Stimulated activated CD8-positive, alpha-beta memory T cell treated with anti-CD3 and anti-CD28 coated beads, Interleukin-15, amount 100 ng/mL, for 24 hours (primary cell): ENCODE measurements at regions not wholly inside any gene's neighbourhood (a gene's known extent, or its start where the extent isn't known, plus 50 kb on each side); places are given as distances from the start of the nearest gene placed in this dataset.
"Not testable (repeated sequence)": the region's sequence is repeated elsewhere in the genome, so short reads cannot be mapped to it uniquely, and the experiment has no call there.

Experiments
- DNase-seq: peaks from one replicate; pipeline ENCODE4 v3.0.0-alpha.2; 2020; ENCODE audit warnings: low read depth

DNA sequence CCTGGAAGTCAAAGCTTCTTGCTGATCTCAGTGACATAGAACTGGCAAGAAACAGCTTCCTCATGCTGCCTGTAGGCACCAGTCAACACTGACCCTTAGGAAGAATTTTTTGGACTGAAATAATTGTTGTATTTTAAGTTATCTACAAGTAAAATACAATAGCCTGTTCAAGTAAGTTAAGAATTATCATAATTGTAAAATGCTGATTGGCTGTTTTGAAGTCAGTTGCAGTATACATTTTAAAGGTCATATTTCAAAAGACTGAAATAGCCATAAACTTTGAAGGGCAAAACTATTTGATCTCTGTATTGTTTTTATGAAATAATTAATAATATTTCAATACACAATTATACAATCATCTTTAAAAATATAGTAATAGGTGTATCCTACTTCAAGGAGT, 794.9 kb downstream of the MAT2B start:
- DNase-seq: no peak

DNA sequence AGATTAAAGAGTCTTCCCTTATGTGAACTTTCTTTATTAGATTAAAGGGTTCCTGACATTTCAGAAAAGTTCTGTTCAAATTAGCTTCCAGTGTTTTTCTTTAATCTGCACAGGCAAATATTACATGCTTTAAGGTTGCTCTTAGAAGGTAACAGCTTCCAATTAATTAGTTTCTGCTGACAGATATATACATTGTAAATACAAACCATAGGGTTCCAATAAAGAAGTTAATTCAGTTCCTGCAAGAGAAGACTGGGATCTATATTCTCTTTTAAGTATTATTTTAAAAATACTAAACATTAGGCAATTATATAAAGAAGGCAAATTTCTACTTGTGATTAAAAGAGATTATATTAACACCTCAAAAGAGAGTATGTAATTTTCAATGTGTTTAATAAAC, 795.7 kb downstream of the MAT2B start:
- no peak for DNase-seq

DNA sequence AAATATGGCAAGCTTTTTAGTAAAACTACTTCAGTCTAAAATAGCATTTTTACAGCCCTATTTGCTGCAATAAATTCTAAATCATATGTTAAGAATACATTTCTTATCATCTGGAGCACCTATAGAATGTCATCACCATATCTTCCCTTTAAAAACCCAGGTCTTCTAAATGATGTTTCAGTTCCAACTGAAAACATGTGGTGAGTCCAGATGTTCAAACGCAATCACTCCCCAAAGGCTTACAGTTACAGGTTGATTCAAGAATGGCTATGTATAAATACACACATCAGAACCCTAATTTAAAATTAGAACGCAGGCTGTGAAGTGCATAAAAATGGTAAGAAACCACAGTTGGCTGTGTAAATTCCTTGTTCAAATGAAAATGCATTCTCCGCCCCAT, 796.3 kb downstream of the MAT2B start:
- DNase-seq: no peak

DNA sequence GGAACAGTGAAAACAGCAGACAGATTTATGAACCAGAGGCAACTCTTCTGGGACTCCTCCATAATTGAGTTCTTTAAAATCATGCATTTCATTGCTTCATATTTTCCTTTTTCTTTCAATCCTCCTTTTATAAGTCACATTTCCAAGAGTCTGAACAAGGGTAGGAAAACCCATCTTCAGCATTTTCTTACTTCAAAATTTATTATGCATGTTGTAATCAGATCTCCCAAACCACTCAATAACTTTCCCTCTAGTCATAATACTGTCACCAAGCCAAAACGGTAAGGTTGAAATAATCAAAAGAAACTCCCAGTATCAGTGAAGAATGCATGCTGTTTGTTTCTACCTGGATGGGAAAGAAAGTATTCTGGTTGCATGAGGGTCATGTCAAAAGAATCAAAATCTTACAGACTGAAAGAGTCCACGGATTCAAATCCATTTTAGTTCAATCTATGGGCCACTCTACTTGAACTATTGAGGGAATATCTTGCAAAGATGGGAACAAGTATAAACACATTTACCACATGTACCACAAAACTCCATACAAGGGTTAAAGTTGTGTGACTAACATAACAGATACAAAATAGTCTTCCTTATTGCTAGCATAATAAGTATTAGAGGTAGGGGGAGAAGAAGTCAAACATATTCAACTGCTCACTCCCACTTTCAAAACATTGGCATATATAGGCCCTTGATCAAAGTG, 797.3 kb downstream of the MAT2B start:
- no peak for DNase-seq

DNA sequence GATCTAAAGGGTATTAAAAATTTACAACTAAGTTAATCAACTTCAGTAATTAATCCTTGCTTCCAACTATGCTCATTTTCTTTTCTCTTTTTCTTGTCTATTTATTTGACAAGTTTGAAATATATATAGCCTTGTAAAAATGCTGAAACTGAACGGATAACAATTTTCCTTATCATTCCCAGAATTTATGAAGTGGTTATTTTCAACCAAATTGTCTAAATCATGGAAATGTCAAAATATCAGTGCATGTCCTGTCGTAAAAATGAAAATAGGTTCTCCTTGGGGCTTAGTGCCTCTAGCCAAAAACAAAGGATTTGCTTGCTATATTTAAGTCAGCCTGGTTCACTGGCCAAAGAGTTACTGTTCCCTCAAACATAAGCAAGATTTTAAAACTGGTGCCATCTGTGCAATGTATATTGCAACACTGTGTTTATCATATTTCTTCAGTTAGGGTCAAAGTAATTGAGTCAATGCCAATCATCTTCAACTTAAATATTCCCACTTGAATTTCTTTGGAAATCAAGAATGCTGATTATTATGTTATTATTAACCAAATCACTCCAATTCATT, 798.3 kb downstream of the MAT2B start:
- no peak for DNase-seq

DNA sequence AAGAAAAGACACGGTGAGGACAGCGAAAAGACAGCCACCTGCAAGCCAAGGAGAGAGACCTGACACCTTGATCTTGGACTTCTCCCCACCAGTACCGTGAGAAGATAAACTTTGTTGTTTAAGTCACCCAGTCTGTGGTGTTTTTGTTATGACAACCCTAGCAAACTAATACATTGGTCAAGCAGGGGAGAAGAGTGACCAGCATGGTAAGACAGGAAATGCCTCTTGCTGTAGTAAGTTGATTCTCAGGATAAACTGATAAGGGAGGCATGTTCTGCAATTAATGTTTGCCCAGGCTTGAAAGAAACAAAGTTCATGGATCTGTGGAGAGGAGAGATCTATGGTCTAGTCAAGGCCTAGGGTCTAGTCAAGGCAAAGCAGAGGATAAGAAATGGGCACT, 801.2 kb downstream of the MAT2B start:
- DNase-seq: no peak

DNA sequence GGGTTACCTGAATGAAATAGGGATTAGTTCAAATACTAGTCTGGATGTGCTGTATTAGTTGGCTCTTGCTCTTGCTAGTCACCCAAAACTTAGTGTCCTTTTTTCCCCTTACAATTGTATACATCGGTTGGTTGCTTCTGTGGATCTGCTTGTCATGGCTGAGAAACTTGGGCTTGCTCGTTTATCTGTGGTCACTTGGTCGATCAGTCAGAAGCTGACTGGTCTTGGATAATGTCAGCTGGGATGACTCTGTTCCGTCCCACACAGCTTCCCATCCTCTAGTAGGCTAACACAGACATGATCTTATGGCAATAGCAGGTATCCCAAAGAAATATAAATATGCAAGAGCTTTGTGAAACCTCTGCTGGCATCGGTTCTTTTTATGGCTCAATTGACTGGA, 807.4 kb downstream of the MAT2B start:
- DNase-seq: no peak

DNA sequence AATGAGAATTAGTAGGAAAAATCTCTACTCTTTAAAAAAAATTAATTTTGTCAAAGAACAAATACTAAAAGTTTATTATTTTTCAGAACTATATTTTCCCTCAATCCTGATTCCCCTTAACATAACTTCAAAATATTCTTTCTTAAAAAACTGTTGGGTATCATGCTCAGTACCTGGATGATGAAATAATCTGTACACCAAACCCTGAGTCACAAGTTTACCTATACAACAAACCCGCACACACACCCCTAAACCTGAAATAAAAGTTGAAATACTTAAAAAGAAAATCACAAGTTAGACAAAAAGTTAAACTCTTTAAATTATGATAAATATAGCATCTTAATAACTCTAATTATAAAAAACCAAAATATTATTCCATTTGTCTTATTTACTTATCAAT, 812.3 kb downstream of the MAT2B start:
- no peak for DNase-seq

DNA sequence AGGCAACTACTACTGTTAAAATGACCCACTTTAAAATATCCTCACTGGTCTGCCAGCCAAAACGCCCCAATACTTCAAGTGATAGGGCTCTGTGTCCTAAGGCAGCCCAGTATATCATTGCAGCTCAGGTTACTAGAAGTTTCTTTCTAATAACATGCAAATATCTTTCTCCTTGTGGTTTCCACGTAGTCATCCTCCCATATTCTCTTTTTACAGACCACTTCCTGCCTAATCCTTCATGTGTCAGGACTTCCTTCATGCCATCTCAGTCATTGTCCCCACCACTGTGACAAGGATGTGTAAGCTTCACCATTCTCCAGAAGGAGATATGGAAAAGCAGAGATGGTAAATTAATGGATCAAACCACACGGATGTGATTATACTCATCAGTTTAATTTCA, 813.7 kb downstream of the MAT2B start:
- no peak for DNase-seq

DNA sequence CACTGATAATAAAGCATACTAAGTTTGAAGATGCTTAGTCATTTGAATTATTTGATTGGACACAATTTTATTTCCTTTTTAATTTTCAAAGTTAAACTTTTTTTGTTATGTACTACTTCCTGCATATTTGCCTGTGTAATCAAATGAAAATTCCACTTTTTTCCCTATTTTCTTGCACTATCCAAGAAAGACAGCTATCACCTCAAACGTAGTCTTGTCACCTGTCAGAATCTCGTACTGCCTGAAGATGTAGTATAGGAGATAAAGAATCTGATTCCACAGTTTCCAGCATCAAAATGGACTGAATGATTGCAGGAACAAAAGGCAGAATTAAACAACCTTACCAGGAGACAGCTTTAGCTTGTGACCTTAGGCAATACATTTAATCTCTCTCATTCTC, 818.8 kb downstream of the MAT2B start:
- DNase-seq: no peak

DNA sequence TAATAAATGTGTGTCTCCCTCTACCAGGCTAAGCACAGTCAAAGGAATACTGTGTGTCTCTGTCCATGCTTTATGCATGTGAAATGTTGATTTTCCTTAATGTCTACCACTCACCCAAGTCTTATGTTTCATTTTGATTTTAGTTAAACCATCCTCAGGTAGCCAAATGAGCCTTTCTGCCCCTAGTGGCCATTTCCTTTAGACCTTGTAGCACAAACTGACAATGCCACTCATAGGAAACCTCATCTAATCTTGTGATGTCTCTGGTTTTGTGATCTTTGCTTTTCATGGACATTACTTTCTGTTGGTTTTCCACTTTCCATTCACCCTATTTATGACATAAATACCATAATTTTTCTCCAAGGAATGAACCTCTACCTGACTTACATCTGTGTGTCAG, 820.8 kb downstream of the MAT2B start:
- DNase-seq: no peak

DNA sequence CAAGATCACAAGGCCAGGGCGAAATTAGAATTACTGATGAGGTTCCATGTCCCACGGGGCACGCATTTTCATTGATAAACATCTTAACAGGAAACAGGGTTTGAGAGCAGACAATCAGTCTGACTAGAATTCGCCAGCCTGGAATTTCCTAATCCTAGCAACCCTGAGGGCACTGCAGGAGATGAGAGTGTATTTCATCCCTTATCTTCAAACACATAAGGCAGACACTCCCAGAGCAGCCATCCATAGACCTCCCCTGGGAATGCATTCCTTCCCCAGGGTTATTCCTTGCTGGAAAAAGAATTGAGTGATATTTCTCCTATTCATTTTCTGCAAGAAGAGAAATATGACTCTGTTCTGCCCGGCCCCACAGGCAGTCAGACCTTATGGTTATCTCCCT, 821.7 kb downstream of the MAT2B start:
- not testable (repeated sequence) for DNase-seq

DNA sequence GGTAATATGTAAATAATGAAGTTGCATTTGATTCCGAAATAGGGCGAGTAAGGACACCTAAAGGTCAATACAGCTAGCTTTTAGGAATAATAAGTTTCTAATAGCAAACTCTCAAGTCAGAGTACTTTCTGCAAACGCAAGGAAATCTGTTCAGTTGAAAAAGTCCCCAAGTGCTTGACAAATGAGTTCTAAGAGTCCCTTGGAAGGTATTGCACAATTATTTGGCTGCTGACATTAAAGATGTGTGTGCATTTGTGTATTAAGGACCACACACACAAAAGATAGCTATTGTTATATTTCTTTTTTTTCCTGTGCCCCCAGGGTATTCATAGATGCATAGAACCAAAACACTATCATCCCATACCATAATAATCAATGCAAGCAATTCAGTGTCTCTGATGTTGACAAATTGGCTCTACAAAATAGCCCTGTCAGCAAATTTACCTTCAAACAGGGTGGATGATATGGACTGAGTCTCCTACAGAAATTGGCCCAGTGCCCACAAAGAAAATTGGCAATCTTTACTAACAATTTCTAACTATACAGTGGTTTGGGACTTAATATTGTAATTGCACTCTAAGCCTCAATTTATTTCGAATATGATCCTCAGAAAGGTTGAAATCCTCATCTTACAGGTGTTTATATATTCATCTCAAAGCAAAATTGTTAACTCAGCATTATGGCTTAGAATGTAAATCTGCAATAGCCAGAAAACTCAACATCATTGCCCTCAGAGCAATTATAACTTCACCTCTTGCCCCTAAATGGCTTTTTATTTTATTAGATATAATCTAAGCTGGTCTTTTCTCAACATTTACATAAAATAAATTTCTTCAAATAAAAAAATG, 827.2 kb downstream of the MAT2B start:
- DNase-seq: no peak

DNA sequence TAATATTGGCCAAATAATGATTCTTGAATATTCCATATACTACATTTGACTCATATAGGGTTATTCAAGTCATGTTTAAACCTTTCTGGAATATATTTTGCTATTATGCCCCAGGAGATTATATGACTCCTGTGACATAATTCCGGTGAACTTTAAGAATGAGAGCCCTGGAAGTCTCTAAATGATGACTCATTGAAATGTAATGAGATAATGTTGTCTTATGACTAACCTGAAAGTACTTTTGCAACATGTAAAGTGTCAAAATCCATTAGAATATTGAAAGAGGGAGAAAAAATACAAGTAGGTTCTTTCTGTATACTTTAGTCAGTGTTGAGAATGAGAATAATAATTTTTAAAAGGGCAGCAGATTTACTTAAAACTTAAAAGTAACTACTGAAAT, 830.4 kb downstream of the MAT2B start:
- DNase-seq: no peak

DNA sequence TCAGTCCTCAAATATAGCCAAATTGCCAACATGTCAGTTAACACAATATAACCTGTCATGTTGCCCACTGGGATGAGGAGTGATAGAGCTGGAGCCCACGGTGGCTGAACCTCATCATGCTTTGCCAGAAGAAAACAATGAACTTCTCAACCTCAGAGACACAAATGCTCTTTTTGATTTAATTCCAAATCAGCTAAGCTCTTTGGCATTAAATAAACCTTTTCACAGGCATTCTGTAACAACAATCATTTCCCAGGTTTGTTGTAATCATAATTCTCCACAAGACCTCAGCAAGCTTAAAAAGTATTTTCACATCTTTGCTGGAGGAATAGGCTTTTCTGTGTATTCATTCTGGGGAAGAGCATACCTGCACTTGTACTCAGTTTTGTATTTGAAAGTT, 830.9 kb downstream of the MAT2B start:
- DNase-seq: no peak

DNA sequence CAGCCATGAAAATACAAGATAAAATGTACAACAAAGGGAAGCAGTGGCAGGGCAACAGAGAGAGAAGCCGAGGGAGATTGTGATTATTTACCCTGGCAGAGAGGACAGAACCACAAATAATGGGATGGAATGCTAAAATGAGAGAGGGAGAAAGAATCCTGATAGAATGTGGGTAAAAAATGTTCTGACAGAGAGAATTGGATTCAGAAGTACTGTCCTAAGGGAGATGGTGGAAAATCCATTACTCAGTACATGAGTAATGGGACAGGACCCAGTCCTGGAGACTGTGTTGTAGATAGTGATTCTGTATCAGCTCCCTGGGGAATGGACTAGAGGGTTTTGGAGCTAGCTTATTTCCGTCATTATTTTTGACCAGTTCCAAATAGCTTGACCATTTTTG, 831.5 kb downstream of the MAT2B start:
- DNase-seq: no peak

DNA sequence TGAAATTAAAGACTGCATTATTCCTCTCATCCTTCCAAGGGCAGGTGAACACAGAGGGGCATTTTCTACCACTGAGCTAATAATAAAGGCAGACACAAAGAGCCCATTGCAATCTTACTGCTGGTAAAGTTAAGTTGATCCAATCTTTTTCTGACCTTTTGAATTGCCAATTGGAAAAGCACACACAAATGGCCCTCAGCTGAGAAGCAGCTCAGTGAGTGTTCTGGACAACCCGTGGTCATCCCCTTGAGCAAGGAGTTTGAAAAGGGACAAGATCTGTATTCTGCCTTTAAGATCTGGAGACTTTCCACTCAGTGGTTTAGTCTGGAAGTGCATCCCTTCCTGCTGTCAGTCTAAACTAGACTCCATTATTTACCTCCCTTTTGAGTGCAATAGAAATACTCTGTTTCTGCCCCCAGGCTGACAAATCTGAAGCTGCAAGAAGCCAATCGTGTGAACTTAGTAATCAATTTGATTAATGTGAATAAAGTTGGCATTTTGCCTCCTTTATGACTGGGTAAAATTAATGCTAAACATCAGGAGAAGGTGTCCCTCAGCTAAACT, 835.7 kb downstream of the MAT2B start:
- no peak for DNase-seq

DNA sequence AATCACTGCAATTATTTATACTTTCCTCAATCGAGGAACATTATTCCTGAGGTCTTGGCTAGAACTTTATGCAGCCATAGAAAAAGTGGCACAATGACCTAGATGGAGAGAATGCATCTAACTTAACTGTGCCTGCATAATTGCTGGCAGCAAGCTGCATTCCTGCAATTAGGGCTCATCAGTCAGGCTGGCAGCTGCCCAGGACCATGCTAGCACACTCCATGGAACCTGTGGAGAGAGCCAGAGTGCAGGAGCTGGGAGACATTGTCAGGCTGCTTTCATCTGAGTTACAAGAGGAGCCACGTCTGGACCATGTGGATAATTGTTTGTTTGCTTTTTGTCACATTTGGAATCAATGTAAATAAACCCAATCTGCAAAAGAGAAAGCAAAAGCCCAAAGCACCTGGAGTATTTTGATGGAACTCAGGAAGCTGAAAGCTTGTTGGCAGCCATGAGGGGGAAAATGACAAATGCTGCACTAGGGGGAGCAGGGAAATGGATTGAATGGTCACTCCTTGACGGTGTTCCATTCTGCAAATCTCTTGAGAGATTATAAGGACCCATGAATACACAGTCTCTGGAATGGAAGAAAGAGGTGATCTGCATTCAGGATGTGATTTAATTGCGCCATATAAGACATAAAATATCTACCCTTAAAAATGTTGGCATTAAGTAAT, 839.9 kb downstream of the MAT2B start:
- no peak for DNase-seq

DNA sequence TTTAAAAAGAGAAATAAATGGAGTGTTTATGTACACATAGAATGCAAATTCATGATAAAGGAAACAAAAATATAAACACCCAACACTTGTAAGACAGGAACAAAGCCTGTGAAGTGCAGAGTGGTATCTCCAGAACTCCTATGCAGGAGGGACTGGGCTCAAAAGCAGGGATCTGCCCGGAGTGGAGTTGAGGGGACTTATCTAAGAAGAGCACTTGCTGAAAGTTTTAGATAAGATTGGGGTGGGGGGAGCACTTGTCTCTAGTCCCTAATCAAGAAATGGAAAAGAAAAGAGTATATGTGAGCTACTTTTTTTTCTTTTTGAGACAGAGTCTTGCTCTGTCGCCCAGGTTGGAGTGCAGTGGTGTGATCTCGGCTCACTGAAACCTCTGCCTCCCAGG, 840.4 kb downstream of the MAT2B start:
- no peak for DNase-seq

DNA sequence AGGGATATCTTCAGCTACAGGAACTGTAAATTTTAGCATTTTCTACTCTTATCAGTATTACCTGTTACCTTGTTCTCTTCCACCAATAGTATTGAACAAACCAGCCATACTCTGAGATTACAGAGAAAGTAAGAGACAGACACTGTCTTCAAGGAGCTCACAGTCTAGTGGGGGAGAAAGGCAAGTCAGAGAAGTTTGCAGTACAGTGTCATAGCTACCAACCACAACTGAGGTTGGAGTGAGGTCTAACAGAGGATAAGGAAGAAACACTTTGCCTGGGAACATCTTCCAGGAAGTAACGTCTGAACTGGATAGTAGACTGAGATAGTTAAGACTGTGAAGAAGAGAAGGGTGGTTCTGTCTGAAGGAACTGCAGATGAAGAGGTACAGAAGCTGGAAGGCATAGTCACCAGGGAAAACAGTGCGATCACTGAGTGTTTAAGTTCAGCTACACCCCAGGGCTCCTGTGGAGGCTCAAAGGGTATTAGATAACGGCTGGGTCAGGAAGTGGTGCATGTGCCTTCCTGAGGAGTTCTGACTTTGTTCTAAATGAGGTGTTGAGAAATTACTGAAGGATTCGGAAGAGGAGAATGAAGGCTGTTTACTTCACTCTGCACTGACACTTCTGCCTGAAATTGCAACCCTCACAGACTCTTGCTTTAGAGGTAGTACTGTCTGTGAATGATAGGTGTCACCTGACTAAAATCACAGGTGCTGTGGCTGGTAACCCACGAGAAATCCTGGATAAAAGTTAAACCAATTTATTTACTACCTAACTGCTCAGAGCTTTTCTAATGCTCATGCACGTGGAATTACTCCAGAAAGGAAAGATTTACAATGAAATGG, 841.6 kb downstream of the MAT2B start:
- no peak for DNase-seq

DNA sequence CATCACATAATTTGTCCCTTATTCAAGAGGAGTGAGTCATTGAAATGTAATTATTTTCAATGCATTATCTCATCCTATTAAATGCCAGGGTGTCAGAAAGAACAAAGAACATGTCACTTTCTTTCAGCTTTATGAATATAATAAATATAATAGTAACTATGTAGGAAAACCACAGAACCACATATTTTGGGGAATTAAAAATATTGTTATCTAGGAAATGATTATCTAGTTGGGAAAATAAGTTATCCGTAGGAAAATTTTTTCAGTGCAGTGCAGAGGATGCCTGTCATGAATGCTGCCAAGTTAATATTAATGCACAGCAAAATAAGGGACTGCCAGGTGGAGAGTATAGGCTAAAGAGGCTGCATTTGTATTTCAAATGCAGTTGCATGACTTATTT, 844.8 kb downstream of the MAT2B start:
- DNase-seq: no peak
